Posterior vena cava (tissue), 2 donors: ENCODE measurements at regions not wholly inside any gene's neighbourhood (a gene's known extent, or its start where the extent isn't known, plus 50 kb on each side); places are given as distances from the start of the nearest gene placed in this dataset.
A peak's percentile ranks its signal among the peaks of the same experiment; 100 is the strongest.

Source experiments
- DNase-seq: peaks from one replicate; pipeline ENCODE4 v3.0.0-alpha.2; 2020; ENCODE audit warnings: low spot score
- intact Hi-C, 2 donors: fragments of 100-400 bp; cut with DNase I; formaldehyde crosslinking; loops; one replicate each; pipeline versions ENCODE4 v1.14.1 to v1.14.2; 2022 to 2023
- donor health status: DM: yes; HTN: yes; CAD: no.
- donor health status: DM: yes; HTN: yes; CAD: no.

DNA sequence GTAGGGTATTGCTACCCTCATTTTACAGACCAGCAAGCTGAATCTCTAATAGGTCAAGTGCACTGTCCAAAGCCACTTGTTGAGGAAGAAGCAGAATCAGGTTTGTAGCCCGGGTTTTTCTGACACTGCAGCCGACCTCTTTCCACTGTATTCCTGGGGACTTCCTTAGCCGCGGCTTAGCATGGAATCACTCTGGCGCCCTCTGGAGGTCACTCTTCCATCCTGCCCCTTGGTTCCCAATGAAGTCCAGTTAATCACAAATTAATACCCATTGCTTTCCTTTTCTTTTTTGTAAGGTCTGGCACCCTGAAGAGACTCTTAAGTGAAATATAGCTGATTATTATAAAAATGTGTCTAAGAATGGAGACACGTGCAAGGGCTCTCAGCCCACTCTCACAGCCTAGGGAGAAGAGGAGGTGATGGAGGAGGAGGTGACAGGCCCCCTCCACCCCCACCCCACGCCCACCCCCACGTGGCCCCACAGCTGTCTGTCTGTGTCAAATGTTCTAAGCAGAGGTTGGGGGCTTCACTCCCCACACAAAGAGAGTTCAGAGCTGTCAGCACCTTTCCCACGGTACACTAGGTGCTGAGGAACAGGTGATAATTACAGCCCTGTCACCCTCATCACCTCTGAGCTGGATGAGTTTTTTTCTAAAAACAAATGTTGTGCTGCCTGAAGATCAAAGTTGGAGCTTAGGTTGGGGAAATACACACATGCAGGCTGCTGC, 57.7 kb upstream of the DRD2 start:
- DNase-seq, result peak; percentile 89

GRCh38 chr11:113531575-113532451, 56.6 kb upstream of the DRD2 start:
- intact Hi-C loops, result loop anchor here (5.0 to 10.0 kb wide), 2 partner anchors 225 to 227 kb away; no protein-coding TSS in a partner anchor
- DNase-seq, result no peak

More for the DNA sequence above, 57.7 kb upstream of the DRD2 start:
- intact Hi-C loops, result loop anchor here (5.0 to 10.0 kb wide), 2 partner anchors 226 to 228 kb away; no protein-coding TSS in a partner anchor

GRCh38 chr11:113531083-113531482, 55.9 kb upstream of the DRD2 start:
- DNase-seq, result no peak
- intact Hi-C loops, result loop anchor here (5.0 to 10.0 kb wide), 2 partner anchors 224 to 226 kb away; no protein-coding TSS in a partner anchor

GRCh38 chr11:113529606-113530005, 54.4 kb upstream of the DRD2 start:
- intact Hi-C loops, result loop anchor here (5.0 to 10.0 kb wide), 2 partner anchors 222 to 225 kb away; no protein-coding TSS in a partner anchor

GRCh38 chr11:113528982-113529381, 53.8 kb upstream of the DRD2 start:
- no peak for DNase-seq
- intact Hi-C loops, result no loop called here

More at GRCh38 chr11:113529606-113530005, 54.4 kb upstream of the DRD2 start:
- no peak for DNase-seq

GRCh38 chr11:113526521-113526920, 51.3 kb upstream of the DRD2 start:
- intact Hi-C loops, result no loop called here

More at GRCh38 chr11:113526521-113526920, 51.3 kb upstream of the DRD2 start:
- DNase-seq, result no peak
